ENCODE measurements at regions not wholly inside any gene's neighbourhood (a gene's known extent, or its start where the extent isn't known, plus 50 kb on each side); places are given as distances from the start of the nearest gene placed in this dataset.
"Not testable (repeated sequence)": the region's sequence is repeated elsewhere in the genome, so short reads cannot be mapped to it uniquely, and the experiment has no call there.

DNA sequence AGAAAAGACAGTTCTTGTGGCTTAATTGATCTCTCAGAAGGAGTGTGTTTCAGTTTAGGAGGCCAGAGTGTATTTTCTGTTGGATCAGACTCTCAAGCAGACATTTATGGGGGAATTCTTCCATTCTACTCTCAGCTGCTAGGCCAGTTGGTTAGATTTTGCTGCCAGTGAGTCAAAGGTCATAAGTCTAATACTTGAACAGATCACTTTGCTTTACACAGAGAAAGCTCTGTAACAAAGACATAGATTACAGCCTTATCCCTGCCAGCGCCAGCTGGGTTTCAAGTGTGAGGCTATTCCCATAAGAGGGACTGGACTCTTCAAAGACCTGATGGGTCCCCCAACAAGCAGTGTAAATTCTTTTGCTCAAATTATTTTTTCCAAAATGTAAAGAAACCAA is 145.6 kb upstream of the SEMA3C start:
- peak; percentile 17 for DNase-seq (ENCODE audit: low read depth)
- TF ChIP-seq, protein P1, sequence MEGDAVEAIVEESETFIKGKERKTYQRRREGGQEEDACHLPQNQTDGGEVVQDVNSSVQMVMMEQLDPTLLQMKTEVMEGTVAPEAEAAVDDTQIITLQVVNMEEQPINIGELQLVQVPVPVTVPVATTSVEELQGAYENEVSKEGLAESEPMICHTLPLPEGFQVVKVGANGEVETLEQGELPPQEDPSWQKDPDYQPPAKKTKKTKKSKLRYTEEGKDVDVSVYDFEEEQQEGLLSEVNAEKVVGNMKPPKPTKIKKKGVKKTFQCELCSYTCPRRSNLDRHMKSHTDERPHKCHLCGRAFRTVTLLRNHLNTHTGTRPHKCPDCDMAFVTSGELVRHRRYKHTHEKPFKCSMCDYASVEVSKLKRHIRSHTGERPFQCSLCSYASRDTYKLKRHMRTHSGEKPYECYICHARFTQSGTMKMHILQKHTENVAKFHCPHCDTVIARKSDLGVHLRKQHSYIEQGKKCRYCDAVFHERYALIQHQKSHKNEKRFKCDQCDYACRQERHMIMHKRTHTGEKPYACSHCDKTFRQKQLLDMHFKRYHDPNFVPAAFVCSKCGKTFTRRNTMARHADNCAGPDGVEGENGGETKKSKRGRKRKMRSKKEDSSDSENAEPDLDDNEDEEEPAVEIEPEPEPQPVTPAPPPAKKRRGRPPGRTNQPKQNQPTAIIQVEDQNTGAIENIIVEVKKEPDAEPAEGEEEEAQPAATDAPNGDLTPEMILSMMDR (conservative IDR thresholded peaks at IDR 0.05; ENCODE audit: low read depth, low read length) = no peak
- H3K4me3 ChIP-seq (ENCODE audit: low read length) = no peak overlapping the region

DNA sequence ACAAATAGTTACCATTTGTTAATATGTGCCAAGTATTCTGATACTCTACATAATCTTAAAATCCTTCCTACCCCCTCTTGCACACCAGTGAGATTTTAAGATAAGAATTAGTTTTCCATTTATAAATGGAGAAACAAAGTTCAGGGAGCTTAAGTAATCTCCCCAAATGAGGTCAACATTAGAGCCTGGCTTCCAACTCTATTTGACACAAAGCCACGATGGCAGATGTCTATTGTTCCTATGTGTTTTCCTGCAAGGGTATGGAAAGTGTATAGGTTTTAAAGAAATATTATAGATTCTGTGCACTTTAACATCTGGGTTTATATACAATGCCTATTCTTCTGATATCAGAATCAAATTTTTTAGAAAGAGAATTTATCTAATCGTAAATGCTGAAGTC is 143.9 kb upstream of the SEMA3C start:
- TF ChIP-seq, protein P1 (conservative IDR thresholded peaks at IDR 0.05; ENCODE audit: low read depth, low read length) = no peak
- no peak for DNase-seq (ENCODE audit: low read depth)
- H3K4me3 ChIP-seq (ENCODE audit: low read length) = no peak overlapping the region

DNA sequence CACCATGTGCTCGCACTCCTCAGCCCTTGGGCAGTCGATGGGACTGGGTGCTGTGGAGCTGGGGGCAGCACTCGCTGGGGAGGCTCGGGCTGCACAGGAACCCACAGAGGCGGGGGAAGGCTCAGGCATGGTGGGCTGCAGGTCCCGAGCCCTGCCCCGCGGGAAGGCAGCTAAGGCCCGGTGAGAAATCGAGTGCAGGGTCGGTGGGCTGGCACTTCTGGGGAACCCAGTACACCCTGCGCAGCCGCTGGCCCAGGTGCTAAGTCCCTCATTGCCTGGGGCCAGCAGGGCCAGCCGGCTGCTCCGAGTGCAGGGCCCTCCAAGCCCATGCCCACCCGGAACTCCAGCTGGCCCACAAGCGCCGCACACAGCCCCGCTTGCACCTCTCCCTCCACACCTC is 138.6 kb upstream of the SEMA3C start:
- not testable (repeated sequence) for H3K4me3 ChIP-seq (ENCODE audit: low read length); DNase-seq (ENCODE audit: low read depth)

DNA sequence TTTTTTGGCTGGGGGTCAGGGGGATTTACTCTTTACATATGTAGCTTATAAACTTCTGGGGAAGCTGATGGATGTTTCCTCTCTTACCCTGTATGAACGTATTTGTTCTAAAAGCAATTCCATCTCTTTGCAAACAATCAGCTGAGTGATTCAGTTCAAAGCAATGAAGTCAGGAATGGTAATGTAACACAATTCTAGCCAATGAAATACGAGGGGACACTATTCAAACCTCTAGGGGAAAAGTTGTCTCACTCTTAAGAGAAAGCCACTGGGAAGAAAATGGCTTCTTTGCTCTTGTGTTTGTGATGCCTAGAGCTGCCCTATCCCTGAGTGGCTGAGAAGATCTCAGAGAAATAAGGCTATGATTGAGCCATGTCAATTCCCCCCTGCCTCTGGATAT is 134.8 kb upstream of the SEMA3C start:
- H3K4me3 ChIP-seq (ENCODE audit: low read length) = no peak overlapping the region
- TF ChIP-seq, protein P1 (conservative IDR thresholded peaks at IDR 0.05; ENCODE audit: low read depth, low read length) = no peak
- no peak for DNase-seq (ENCODE audit: low read depth)

DNA sequence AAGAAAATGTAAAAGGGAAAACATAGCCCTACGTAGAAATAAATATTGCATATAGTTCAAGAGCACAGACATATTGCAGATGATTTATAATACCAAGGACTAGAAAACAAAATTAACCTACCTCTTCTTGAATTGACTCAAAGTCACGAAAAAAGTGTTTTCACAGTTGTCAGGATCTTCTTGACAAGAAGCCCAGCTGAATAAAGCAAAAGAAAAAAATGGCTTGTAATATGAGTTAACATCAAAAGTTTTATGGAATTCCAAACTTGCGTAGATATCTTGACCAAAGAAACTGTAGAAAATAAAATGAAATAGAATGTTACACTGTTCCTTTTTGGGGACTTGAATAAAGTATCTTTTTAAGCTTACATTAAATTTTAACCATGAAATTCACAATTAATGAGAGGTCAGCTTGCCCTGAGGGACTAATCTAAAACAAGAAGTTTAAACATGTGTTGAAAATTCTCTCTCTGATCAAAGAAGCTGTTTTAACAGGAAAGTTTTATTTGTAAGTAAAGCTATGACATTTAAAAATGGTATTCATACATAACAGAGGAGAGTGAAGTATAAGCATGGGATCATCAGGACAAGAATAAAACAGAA is 133.1 kb upstream of the SEMA3C start:
- no peak for DNase-seq (ENCODE audit: low read depth)
- TF ChIP-seq, protein P1 (conservative IDR thresholded peaks at IDR 0.05; ENCODE audit: low read depth, low read length) = no peak
- no peak overlapping the region for H3K4me3 ChIP-seq (ENCODE audit: low read length)

DNA sequence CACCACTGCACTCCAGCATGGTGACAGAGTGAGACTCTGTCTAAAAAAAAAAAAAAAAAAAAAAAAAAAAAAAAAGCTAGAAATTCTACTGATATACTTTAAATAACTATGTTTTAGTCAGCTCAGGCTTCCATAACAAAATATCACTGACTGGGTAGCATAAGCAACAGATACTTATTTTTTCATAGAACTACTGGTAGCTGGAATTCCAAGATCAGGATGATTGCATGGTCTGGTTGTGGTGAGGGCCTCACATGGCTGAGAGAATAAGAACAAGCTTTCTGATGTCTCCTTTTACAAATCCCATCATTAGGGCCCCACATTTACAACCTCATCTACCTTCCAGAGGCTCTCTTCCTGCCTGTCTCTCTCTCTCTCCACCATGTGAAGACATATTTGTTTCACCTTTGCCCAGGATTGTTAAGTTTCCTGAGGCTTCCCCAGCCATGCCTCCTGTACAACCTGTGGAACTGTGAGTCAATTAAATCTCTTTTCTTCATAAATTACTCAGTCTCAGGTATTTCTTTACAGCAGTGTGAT is 126.7 kb upstream of the SEMA3C start:
- H3K4me3 ChIP-seq (ENCODE audit: low read length) = no peak overlapping the region
- TF ChIP-seq, protein P1 (conservative IDR thresholded peaks at IDR 0.05; ENCODE audit: low read depth, low read length) = no peak
- no peak for DNase-seq (ENCODE audit: low read depth)

DNA sequence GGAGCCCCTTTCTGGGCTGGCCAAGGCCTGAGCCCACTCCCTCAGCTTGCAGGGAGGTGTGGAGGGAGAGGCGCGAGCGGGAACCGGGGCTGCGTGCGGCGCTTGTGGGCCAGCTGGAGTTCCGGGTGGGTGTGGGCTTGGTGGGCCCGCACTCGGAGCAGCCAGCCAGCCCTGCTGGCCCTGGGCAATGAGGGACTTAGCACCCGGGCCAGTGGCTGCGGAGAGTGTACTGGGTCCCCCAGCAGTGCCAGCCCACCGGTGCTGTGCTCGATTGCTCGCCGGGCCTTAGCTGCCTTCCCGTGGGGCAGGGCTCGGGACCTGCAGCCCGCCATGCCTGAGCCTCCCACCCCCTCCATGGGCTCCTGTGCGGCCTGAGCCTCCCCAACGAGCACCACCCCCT is 123.8 kb upstream of the SEMA3C start:
- not testable (repeated sequence) for DNase-seq (ENCODE audit: low read depth); H3K4me3 ChIP-seq (ENCODE audit: low read length)

DNA sequence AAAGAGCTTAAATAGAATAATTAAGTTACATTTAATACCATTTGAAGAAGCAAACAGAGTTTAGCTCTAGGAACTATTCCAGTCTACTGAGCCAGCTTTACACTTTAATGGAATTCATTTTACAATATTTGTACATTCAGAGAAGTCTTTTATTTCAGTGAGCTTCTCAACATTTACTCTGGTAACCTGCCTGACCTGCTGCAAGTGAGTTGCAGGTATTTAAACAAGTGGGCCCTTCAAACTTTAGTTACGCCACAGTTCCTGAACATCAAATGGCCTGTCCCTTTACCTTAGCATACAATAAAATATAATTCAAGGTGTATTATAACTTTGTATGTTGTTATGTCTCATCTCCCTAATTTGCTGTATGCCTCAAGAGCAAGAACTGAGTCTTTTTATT is 121.6 kb upstream of the SEMA3C start:
- no peak overlapping the region for H3K4me3 ChIP-seq (ENCODE audit: low read length)
- TF ChIP-seq, protein P1 (conservative IDR thresholded peaks at IDR 0.05; ENCODE audit: low read depth, low read length) = no peak
- DNase-seq (ENCODE audit: low read depth) = no peak

All from retinal pigment epithelial cell (primary cell).